Activated naive CD4-positive, alpha-beta T cell (primary cell): ENCODE measurements at regions not wholly inside any gene's neighbourhood (a gene's known extent, or its start where the extent isn't known, plus 50 kb on each side); places are given as distances from the start of the nearest gene placed in this dataset.
"Not testable (repeated sequence)": the region's sequence is repeated elsewhere in the genome, so short reads cannot be mapped to it uniquely, and the experiment has no call there.

ENCODE experiments used
- DNase-seq, 4 experiments: peaks; one replicate each; lab custom pipeline; 2025; lab: John Stamatoyannopoulos, UW

- DNase-seq = no peak
Measured at GRCh38 chr3:35275768-35276167, 363.6 kb upstream of the ARPP21 start.

- DNase-seq = no peak
Measured at GRCh38 chr3:35276568-35276967, 362.8 kb upstream of the ARPP21 start.

- no peak for DNase-seq
Measured at GRCh38 chr3:35291471-35292236, 347.7 kb upstream of the ARPP21 start.

- DNase-seq = no peak
Measured at GRCh38 chr3:35292568-35292967, 346.8 kb upstream of the ARPP21 start.

GRCh38 chr3:35295906-35296305 lies 343.4 kb upstream of the ARPP21 start:
- DNase-seq = no peak

GRCh38 chr3:35296533-35296932 lies 342.8 kb upstream of the ARPP21 start:
- no peak for DNase-seq

GRCh38 chr3:35296944-35297343 lies 342.4 kb upstream of the ARPP21 start:
- DNase-seq = not testable (repeated sequence)

GRCh38 chr3:35305406-35305805 lies 333.9 kb upstream of the ARPP21 start:
- DNase-seq = no peak

- DNase-seq = no peak
Measured at GRCh38 chr3:35307296-35307695, 332.0 kb upstream of the ARPP21 start.

- not testable (repeated sequence) for DNase-seq
Measured at GRCh38 chr3:35316841-35317240, 322.5 kb upstream of the ARPP21 start.

- no peak for DNase-seq
Measured at GRCh38 chr3:35320646-35321407, 318.5 kb upstream of the ARPP21 start.

GRCh38 chr3:35322070-35322469 lies 317.3 kb upstream of the ARPP21 start:
- DNase-seq = no peak

GRCh38 chr3:35335703-35336102 lies 303.6 kb upstream of the ARPP21 start:
- DNase-seq = no peak

- no peak for DNase-seq
Measured at GRCh38 chr3:35336601-35337000, 302.7 kb upstream of the ARPP21 start.

GRCh38 chr3:35338186-35338585 lies 301.1 kb upstream of the ARPP21 start:
- DNase-seq = no peak

- no peak for DNase-seq
Measured at GRCh38 chr3:35380196-35380595, 259.1 kb upstream of the ARPP21 start.

GRCh38 chr3:35383216-35383615 lies 256.1 kb upstream of the ARPP21 start:
- no peak for DNase-seq

- no peak for DNase-seq
Measured at GRCh38 chr3:35383719-35384555, 255.4 kb upstream of the ARPP21 start.

- no peak for DNase-seq
Measured at GRCh38 chr3:35385271-35385670, 254.1 kb upstream of the ARPP21 start.

- DNase-seq = no peak
Measured at GRCh38 chr3:35389907-35390306, 249.4 kb upstream of the ARPP21 start.

GRCh38 chr3:35392187-35392586 lies 247.1 kb upstream of the ARPP21 start:
- DNase-seq = no peak
